Liver (tissue), 7 donors: ENCODE measurements at regions not wholly inside any gene's neighbourhood (a gene's known extent, or its start where the extent isn't known, plus 50 kb on each side); places are given as distances from the start of the nearest gene placed in this dataset.

Experiments used
- DNase-seq: peaks from one replicate; pipeline ENCODE4 v3.0.0-alpha.2; 2017; ENCODE audit warnings: low spot score
- H3K27ac ChIP-seq, 2 donors: one replicate each; pipeline ENCODE4 v1.7.0; 2013; ENCODE audit warnings: inconsistent platforms in 2 of 2, low read length in 2 of 2, control low read depth in 1 of 2, low read depth in 1 of 2, mild to moderate bottlenecking in 1 of 2
- H3K27me3 ChIP-seq, 4 donors: one replicate each; pipeline versions ENCODE4 v1.6.1 to v1.7.0; 2013; ENCODE audit warnings: low read length in 3 of 4, inconsistent platforms in 1 of 4, mild to moderate bottlenecking in 1 of 4, moderate library complexity in 1 of 4; ENCODE audit not compliant: control insufficient read depth in 4 of 4, insufficient read depth in 4 of 4
- H3K36me3 ChIP-seq, 4 donors: one replicate each; pipeline versions ENCODE4 v1.6.1 to v1.7.0; 2013; ENCODE audit warnings: low read length in 3 of 4, mild to moderate bottlenecking in 3 of 4, low read depth in 1 of 4, moderate library complexity in 1 of 4; ENCODE audit not compliant: control insufficient read depth in 4 of 4, insufficient read depth in 3 of 4
- H3K4me1 ChIP-seq, 4 donors: one replicate each; pipeline versions ENCODE4 v1.6.1 to v1.7.0; 2013; ENCODE audit warnings: low read length in 3 of 4, mild to moderate bottlenecking in 3 of 4, moderate library complexity in 1 of 4; ENCODE audit not compliant: control insufficient read depth in 4 of 4, insufficient read depth in 4 of 4
- H3K4me3 ChIP-seq, 3 donors: one replicate each; pipeline versions ENCODE4 v1.6.1 to v1.7.0; 2013; ENCODE audit warnings: low read length in 3 of 3, control low read depth in 1 of 3, low read depth in 1 of 3, mild to moderate bottlenecking in 1 of 3
- H3K9ac ChIP-seq, 2 donors: one replicate each; pipeline ENCODE4 v1.7.0; 2013; ENCODE audit warnings: low read length in 2 of 2, mild to moderate bottlenecking in 2 of 2, moderate library complexity in 2 of 2, control low read depth in 1 of 2, low read depth in 1 of 2
- H3K9me3 ChIP-seq, 4 donors: one replicate each; pipeline versions ENCODE4 v1.6.1 to v1.7.0; 2013; ENCODE audit warnings: low read length in 3 of 4; ENCODE audit not compliant: control insufficient read depth in 4 of 4
- ATF3 ChIP-seq: IDR thresholded peaks from 2 replicates; pipeline ENCODE4 v1.6.1; 2016; ENCODE audit warnings: antibody characterized with exemption
- EGR1 ChIP-seq, 2 donors: IDR thresholded peaks; 2 replicates each; pipeline ENCODE4 v1.6.1; 2016 to 2018; ENCODE audit warnings: antibody characterized with exemption in 2 of 2, low read depth in 2 of 2
- FOXA1 ChIP-seq: IDR thresholded peaks from 2 replicates; pipeline ENCODE4 v1.6.1; 2016; ENCODE audit warnings: antibody characterized with exemption
- FOXA2 ChIP-seq: IDR thresholded peaks from 2 replicates; pipeline ENCODE4 v1.6.1; 2016; ENCODE audit warnings: antibody characterized with exemption
- GABPA ChIP-seq, 2 donors: IDR thresholded peaks in 1 of 2; conservative IDR thresholded peaks in 1 of 2; 2 replicates each; pipeline ENCODE4 v1.6.1; 2016; ENCODE audit warnings: antibody characterized with exemption in 2 of 2, mild to moderate bottlenecking in 1 of 2, moderate library complexity in 1 of 2
- HNF4A ChIP-seq, 2 donors: conservative IDR thresholded peaks; 2 replicates each; pipeline ENCODE4 v1.6.1; 2016; ENCODE audit warnings: antibody characterized with exemption in 2 of 2, mild to moderate bottlenecking in 2 of 2
- HNF4G ChIP-seq: IDR thresholded peaks from 2 replicates; pipeline ENCODE4 v1.6.1; 2016; ENCODE audit warnings: antibody characterized with exemption
- JUND ChIP-seq, 2 donors: IDR thresholded peaks; 2 replicates each; pipeline ENCODE4 v1.6.1; 2016; ENCODE audit warnings: antibody characterized with exemption in 2 of 2
- MAX ChIP-seq: IDR thresholded peaks from 2 replicates; pipeline ENCODE4 v1.6.1; 2016; ENCODE audit warnings: antibody characterized with exemption
- NR2F2 ChIP-seq: IDR thresholded peaks from 2 replicates; pipeline ENCODE4 v1.6.1; 2016; ENCODE audit warnings: antibody characterized with exemption
- RAD21 ChIP-seq, 2 donors: IDR thresholded peaks; 2 replicates each; pipeline ENCODE4 v1.6.1; 2016; ENCODE audit warnings: antibody characterized with exemption in 2 of 2, mild to moderate bottlenecking in 2 of 2
- REST ChIP-seq: IDR thresholded peaks from 2 replicates; pipeline ENCODE4 v1.6.1; 2016; ENCODE audit warnings: antibody characterized with exemption, mild to moderate bottlenecking
- RXRA ChIP-seq, 2 donors: IDR thresholded peaks; 2 replicates each; pipeline ENCODE4 v1.6.1; 2017 to 2018; ENCODE audit warnings: antibody characterized with exemption in 2 of 2, mild to moderate bottlenecking in 1 of 2
- SP1 ChIP-seq: IDR thresholded peaks from 2 replicates; pipeline ENCODE4 v1.6.1; 2018; ENCODE audit warnings: antibody characterized with exemption, mild to moderate bottlenecking
- YY1 ChIP-seq: IDR thresholded peaks from 2 replicates; pipeline ENCODE4 v1.6.1; 2016; ENCODE audit warnings: antibody characterized with exemption, mild to moderate bottlenecking
- ZBTB33 ChIP-seq: IDR thresholded peaks from 2 replicates; pipeline ENCODE4 v1.6.1; 2016; ENCODE audit warnings: antibody characterized with exemption
- WGBS: extraction: QIAGEN DNeasy Blood & Tissue Kit; methylation state at CpG from one replicate; pipeline ENCODE4 v1.1.7; 2013; 5-methylcytosine and 5-hydroxymethylcytosine counted together
- donor health status: healthy.
- donor health status: healthy.
- donor health status: healthy.
- donor health status: healthy.

GRCh38 chr18:77400561-77400960, 150.9 kb downstream of the GALR1 start:
- H3K27me3 ChIP-seq, result no peaks in the 10 kb centered on the region

GRCh38 chr18:77401173-77401572, 151.5 kb downstream of the GALR1 start:
- H3K9ac ChIP-seq, result no peak overlapping the region
- H3K36me3 ChIP-seq, result no peaks in the 10 kb centered on the region
- H3K4me3 ChIP-seq, result no peak overlapping the region
- no peaks in the 10 kb centered on the region for H3K4me1 ChIP-seq
- no peak for DNase-seq
- TF ChIP-seq REST (no peak), JUND (IDR thresholded peaks at IDR 0.05) (no peak), GABPA (IDR thresholded peaks at IDR 0.05 in 1 of 2, conservative IDR thresholded peaks at IDR 0.05 in 1 of 2) (no peak), FOXA1 (no peak), SP1 (no peak), ATF3 (no peak), EGR1 (IDR thresholded peaks at IDR 0.05; ENCODE audit: low read depth in 2 of 2) (no peak)
- H3K9me3 ChIP-seq, result no peaks in the 10 kb centered on the region
- H3K27ac ChIP-seq, result no peak overlapping the region
- 87% methylated on average over 9 of the region's 9 CpGs for WGBS
- H3K27me3 ChIP-seq, result no peaks in the 10 kb centered on the region

More at GRCh38 chr18:77400561-77400960, 150.9 kb downstream of the GALR1 start:
- DNase-seq, result no peak
- no peak overlapping the region for H3K9ac ChIP-seq
- no peaks in the 10 kb centered on the region for H3K36me3 ChIP-seq
- no peak overlapping the region for H3K4me3 ChIP-seq
- H3K4me1 ChIP-seq, result no peaks in the 10 kb centered on the region
- WGBS, result 87% methylated on average over 5 of the region's 5 CpGs
- H3K27ac ChIP-seq, result no peak overlapping the region
- no peak for TF ChIP-seq FOXA1
- TF ChIP-seq MAX, result no peak
- no peak for TF ChIP-seq RAD21 (IDR thresholded peaks at IDR 0.05)
- TF ChIP-seq HNF4G, result no peak
- no peak for TF ChIP-seq RXRA (IDR thresholded peaks at IDR 0.05)
- TF ChIP-seq ATF3, result no peak
- no peak for TF ChIP-seq YY1
- no peak for TF ChIP-seq HNF4A (conservative IDR thresholded peaks at IDR 0.05)
- no peak for TF ChIP-seq REST
- no peak for TF ChIP-seq GABPA (IDR thresholded peaks at IDR 0.05 in 1 of 2, conservative IDR thresholded peaks at IDR 0.05 in 1 of 2)
- TF ChIP-seq ZBTB33, result no peak
- no peak for TF ChIP-seq JUND (IDR thresholded peaks at IDR 0.05)
- TF ChIP-seq FOXA2, result no peak
- TF ChIP-seq NR2F2, result no peak
- H3K9me3 ChIP-seq, result no peaks in the 10 kb centered on the region
